ENCODE measurements at regions not wholly inside any gene's neighbourhood (a gene's known extent, or its start where the extent isn't known, plus 50 kb on each side); places are given as distances from the start of the nearest gene placed in this dataset.

GRCh38 chr7:138228769-138229168 lies 152.5 kb downstream of the AKR1D1 start:
- TF ChIP-seq CTCF (IDR thresholded peaks at IDR 0.05) (no peak), POLR2A (IDR thresholded peaks at IDR 0.05) (no peak)
